Breast epithelium (tissue), 4 donors: ENCODE measurements at regions not wholly inside any gene's neighbourhood (a gene's known extent, or its start where the extent isn't known, plus 50 kb on each side); places are given as distances from the start of the nearest gene placed in this dataset.

ENCODE experiments used
- DNase-seq, 2 donors: peaks; one replicate each; pipeline ENCODE4 v3.0.0-alpha.2; 2019; ENCODE audit warnings: low spot score in 2 of 2
- H3K27ac ChIP-seq, 2 donors: fragments of 200-600 bp; sonication (generic) in 1 of 2; one replicate each; pipeline ENCODE4 v1.5.1; 2016 to 2019; ENCODE audit warnings: mild to moderate bottlenecking in 1 of 2
- H3K27me3 ChIP-seq, 2 donors: fragments of 200-600 bp; sonication (generic) in 1 of 2; one replicate each; pipeline versions ENCODE4 v1.5.1 to v1.6.0; 2017 to 2019; ENCODE audit warnings: control low read depth in 1 of 2, mild to moderate bottlenecking in 1 of 2
- H3K36me3 ChIP-seq: fragments of 200-600 bp; one replicate; pipeline ENCODE4 v1.5.1; 2019
- H3K4me1 ChIP-seq, 2 donors: fragments of 200-600 bp; sonication (generic); one replicate each; pipeline ENCODE4 v1.5.1; 2016 to 2019; ENCODE audit warnings: control low read depth in 1 of 2
- H3K4me3 ChIP-seq, 3 donors: fragments of 200-600 bp; sonication (generic); 1 replicate in 2 of 3; 2 replicates in 1 of 3; pipeline ENCODE4 v1.5.1; 2016 to 2019; ENCODE audit warnings: mild to moderate bottlenecking in 3 of 3, moderate library complexity in 2 of 3
- H3K9me3 ChIP-seq, 2 donors: fragments of 200-600 bp; sonication (generic) in 1 of 2; one replicate each; pipeline ENCODE4 v1.5.1; 2016 to 2019; ENCODE audit warnings: control low read depth in 1 of 2
- POLR2A ChIP-seq: fragments of 450-650 bp; IDR thresholded peaks from one replicate; pipeline ENCODE4 v1.6.1; 2016; ENCODE audit warnings: antibody characterized with exemption, mild to moderate bottlenecking, moderate library complexity
- POLR2AphosphoS5 ChIP-seq, 3 donors: sonication (generic); formaldehyde crosslinking; IDR thresholded peaks; one replicate each; pipeline ENCODE4 v1.6.1; 2017; ENCODE audit warnings: antibody characterized with exemption in 3 of 3
- intact Hi-C: fragments of 100-400 bp; cut with DNase I; formaldehyde crosslinking; loops from one replicate; pipeline ENCODE4 v1.15.1; 2023; ENCODE audit warnings: low total_unique reads
- TF ChIP-seq, protein P1 (sequence below), 3 donors: fragments of 450-650 bp; IDR thresholded peaks; one replicate each; pipeline ENCODE4 v1.5.1; 2016 to 2017; ENCODE audit warnings: antibody characterized with exemption in 3 of 3, mild to moderate bottlenecking in 3 of 3, moderate library complexity in 3 of 3

DNA sequence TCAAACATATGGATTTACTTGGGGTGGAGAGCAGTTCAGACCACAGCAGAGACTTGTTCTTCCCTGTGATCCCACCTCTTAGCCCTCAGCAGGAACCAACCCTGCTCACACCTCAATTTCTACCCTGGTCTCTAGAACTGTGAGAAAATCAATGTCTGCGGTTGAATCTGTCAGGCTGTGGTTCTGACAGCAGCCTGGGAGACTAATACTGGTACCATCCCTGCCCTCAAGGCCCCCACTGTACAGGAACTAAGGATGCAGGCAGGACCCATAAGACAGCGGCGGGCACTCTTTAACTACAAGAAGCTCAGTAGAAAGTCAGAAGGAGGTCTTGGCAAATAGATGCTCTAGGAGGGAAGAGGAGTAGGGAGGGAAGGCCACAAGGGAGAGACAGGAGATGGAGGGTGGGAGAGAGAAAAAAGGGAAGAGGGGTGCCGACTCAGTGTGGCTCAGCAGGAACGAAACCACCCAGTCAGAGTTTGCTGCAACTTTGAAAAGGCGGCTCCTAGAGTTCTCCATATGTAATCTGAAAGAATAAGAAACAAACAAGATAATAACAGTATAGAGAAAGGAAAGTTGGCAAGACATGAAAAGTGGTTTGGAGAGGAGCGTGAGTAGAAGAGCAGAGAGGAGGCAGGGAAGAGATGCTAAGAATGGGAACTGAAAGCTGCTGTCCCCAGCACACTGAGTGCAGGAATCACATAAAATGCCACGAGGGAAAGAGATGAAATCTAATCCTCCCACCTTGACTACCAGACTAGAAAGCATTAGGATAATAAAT is 323.9 kb upstream of the ID2 start:
- intact Hi-C loops: loop anchor here (5.0 kb wide), 1 partner anchor 181 kb away; no protein-coding TSS in a partner anchor
- H3K27ac ChIP-seq: no peak overlapping the region
- no peak for DNase-seq
- no peak overlapping the region for H3K4me3 ChIP-seq
- H3K9me3 ChIP-seq: peaks cover 0 to 6% of the 10 kb centered on the region in 2 donors
- no peaks in the 10 kb centered on the region for H3K4me1 ChIP-seq
- no peaks in the 10 kb centered on the region for H3K36me3 ChIP-seq
- TF ChIP-seq POLR2A: no peak
- TF ChIP-seq POLR2AphosphoS5 (IDR thresholded peaks at IDR 0.05): no peak
- TF ChIP-seq, protein P1, sequence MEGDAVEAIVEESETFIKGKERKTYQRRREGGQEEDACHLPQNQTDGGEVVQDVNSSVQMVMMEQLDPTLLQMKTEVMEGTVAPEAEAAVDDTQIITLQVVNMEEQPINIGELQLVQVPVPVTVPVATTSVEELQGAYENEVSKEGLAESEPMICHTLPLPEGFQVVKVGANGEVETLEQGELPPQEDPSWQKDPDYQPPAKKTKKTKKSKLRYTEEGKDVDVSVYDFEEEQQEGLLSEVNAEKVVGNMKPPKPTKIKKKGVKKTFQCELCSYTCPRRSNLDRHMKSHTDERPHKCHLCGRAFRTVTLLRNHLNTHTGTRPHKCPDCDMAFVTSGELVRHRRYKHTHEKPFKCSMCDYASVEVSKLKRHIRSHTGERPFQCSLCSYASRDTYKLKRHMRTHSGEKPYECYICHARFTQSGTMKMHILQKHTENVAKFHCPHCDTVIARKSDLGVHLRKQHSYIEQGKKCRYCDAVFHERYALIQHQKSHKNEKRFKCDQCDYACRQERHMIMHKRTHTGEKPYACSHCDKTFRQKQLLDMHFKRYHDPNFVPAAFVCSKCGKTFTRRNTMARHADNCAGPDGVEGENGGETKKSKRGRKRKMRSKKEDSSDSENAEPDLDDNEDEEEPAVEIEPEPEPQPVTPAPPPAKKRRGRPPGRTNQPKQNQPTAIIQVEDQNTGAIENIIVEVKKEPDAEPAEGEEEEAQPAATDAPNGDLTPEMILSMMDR (IDR thresholded peaks at IDR 0.05): no peak
- no peaks in the 10 kb centered on the region for H3K27me3 ChIP-seq

DNA sequence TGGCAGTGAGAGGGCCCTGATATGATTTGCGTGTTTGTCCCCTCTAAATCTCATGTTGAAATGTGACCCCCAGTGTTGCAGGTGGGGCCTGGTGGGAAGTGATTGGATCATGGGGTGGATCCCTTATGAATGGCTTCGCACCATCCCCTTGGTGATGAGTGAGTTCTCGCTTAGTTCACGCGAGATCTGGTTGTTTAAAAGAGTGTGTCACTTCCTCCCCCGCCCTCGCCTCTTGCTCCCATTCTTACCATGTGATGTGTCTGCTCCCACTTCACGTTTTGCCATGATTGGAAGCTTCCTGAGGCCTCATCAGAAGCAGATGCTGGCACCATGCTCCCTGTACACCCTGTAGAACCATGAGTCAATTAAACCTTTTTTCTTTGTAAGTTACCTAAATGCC is 319.9 kb upstream of the ID2 start:
- H3K4me1 ChIP-seq: no peaks in the 10 kb centered on the region
- H3K36me3 ChIP-seq: no peaks in the 10 kb centered on the region
- H3K4me3 ChIP-seq: no peak overlapping the region
- no peak for DNase-seq
- no peaks in the 10 kb centered on the region for H3K27me3 ChIP-seq
- no peak overlapping the region for H3K27ac ChIP-seq
- no peaks in the 10 kb centered on the region for H3K9me3 ChIP-seq
- TF ChIP-seq POLR2A (no peak), POLR2AphosphoS5 (IDR thresholded peaks at IDR 0.05) (no peak)
- TF ChIP-seq, protein P1 (IDR thresholded peaks at IDR 0.05): no peak
- intact Hi-C loops: no loop called here

DNA sequence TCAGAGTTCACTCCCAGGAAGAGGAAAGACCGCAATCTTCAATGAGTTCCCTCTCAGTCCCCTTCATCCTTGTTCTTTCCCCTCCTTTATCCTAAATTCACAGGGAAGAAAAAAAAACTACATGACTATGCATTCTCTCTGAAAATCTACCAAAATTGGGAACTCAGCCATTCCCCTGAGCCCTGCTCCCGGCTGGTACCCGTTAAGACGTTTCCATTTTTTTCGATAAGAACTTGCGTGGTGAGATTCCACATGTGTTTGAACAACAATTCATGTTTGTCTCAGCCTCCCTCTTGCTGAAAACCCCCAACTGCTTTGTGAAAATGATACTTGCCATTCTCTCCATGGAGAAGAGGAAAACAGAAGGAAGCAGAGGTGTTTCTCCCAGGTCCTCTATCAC is 318.7 kb upstream of the ID2 start:
- H3K27me3 ChIP-seq: no peaks in the 10 kb centered on the region
- DNase-seq: no peak
- H3K4me1 ChIP-seq: no peaks in the 10 kb centered on the region
- no peak for TF ChIP-seq POLR2AphosphoS5 (IDR thresholded peaks at IDR 0.05)
- TF ChIP-seq POLR2A: no peak
- TF ChIP-seq, protein P1 (IDR thresholded peaks at IDR 0.05): no peak
- no peak overlapping the region for H3K27ac ChIP-seq
- no peaks in the 10 kb centered on the region for H3K9me3 ChIP-seq
- intact Hi-C loops: no loop called here
- no peaks in the 10 kb centered on the region for H3K36me3 ChIP-seq
- no peak overlapping the region for H3K4me3 ChIP-seq

DNA sequence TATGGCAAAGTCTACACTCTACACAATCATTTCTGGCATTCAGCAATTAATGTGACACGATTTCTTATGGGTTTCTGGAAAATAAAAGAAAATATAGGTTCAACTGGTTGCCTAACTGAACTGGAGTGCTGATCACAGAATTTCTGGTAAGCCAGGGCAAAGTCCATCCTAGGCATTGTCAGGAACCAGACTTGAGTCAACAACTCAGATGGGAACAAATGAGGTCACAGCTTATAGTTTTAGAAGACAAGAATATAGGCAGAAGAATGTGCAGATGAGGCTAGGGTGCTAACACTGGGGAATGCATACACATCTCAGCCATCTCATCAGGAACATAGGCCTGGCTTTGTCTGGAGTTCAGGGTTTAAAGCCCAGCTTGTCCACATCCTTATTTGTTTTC is 317.2 kb upstream of the ID2 start:
- no peaks in the 10 kb centered on the region for H3K9me3 ChIP-seq
- intact Hi-C loops: no loop called here
- H3K4me1 ChIP-seq: no peaks in the 10 kb centered on the region
- no peak overlapping the region for H3K4me3 ChIP-seq
- no peaks in the 10 kb centered on the region for H3K36me3 ChIP-seq
- H3K27ac ChIP-seq: no peak overlapping the region
- DNase-seq: no peak
- no peaks in the 10 kb centered on the region for H3K27me3 ChIP-seq
- TF ChIP-seq POLR2A (no peak), POLR2AphosphoS5 (IDR thresholded peaks at IDR 0.05) (no peak)
- TF ChIP-seq, protein P1 (IDR thresholded peaks at IDR 0.05): no peak

DNA sequence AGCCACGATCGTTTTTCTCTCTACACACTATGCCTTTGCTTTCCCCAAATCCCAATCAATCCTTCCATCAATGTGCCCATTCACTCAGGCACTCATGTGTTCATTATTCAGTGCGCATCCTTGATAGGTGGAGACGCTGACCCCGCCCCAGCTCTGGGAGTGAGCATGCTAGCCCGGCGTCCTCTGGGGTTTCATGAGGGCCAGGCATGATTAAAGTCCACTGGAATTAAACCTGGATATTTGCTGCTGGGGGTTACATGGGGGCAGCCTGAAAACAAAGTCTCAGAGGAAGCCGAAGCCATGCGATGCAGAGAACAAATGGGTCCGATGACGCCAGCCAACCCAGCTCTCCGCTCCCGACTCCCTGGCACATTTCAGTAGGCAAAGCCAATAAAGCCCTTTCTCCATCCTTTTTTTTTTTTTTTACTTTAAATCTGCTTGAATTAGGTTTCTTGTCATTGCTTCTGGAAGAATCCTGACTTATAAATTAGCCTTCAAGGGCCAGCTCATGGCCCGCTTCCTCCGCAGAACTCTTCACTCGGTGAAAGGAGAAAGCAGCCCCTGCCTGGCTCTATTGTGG is 316.4 kb upstream of the ID2 start:
- Histone ChIP-seq H3K36me3 (no peaks in the 10 kb centered on the region), H3K27me3 (no peaks in the 10 kb centered on the region), H3K9me3 (no peaks in the 10 kb centered on the region), H3K4me3 (no peak overlapping the region), H3K4me1 (no peaks in the 10 kb centered on the region), H3K27ac (no peak overlapping the region)
- intact Hi-C loops: no loop called here
- TF ChIP-seq, protein P1 (IDR thresholded peaks at IDR 0.05): no peak
- TF ChIP-seq POLR2AphosphoS5 (IDR thresholded peaks at IDR 0.05): no peak
- no peak for TF ChIP-seq POLR2A
- no peak for DNase-seq
